OCI-LY7 (cell line): ENCODE measurements at regions not wholly inside any gene's neighbourhood (a gene's known extent, or its start where the extent isn't known, plus 50 kb on each side); places are given as distances from the start of the nearest gene placed in this dataset.
"Not testable (repeated sequence)": the region's sequence is repeated elsewhere in the genome, so short reads cannot be mapped to it uniquely, and the experiment has no call there.

Source experiments
- EZH2phosphoT487 ChIP-seq: fragments of 200-600 bp; sonication (generic); IDR thresholded peaks from 2 replicates; pipeline ENCODE4 v1.6.1; 2018; ENCODE audit warnings: low read depth, borderline replicate concordance, mild to moderate bottlenecking, mixed run types, antibody characterized with exemption, low read length, moderate library complexity, mixed read lengths
- TF ChIP-seq, protein P1 (sequence below): fragments of 200-600 bp; sonication (generic); conservative IDR thresholded peaks from 2 replicates; pipeline ENCODE4 v1.5.1; 2014; ENCODE audit warnings: mild to moderate bottlenecking, antibody characterized with exemption, low read length, moderate library complexity, mixed read lengths

DNA sequence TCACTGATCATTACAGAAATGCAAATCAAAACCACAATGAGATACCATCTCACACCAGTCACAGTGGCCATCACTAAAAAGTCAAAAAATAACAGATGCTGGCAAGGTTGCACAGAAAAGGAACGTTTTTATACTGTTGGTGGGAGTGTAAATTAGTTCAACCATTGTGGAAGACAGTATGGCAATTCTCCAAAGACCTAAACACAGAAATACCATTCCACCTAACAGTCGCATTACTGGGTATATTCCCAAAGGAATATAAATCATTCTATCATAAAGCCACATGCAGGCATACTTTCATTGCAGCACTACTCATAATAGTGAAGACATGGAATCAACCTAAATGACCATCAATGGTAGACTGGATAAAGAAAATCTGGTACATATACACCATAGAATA lies 83.2 kb upstream of the ARID5B start:
- TF ChIP-seq, protein P1, sequence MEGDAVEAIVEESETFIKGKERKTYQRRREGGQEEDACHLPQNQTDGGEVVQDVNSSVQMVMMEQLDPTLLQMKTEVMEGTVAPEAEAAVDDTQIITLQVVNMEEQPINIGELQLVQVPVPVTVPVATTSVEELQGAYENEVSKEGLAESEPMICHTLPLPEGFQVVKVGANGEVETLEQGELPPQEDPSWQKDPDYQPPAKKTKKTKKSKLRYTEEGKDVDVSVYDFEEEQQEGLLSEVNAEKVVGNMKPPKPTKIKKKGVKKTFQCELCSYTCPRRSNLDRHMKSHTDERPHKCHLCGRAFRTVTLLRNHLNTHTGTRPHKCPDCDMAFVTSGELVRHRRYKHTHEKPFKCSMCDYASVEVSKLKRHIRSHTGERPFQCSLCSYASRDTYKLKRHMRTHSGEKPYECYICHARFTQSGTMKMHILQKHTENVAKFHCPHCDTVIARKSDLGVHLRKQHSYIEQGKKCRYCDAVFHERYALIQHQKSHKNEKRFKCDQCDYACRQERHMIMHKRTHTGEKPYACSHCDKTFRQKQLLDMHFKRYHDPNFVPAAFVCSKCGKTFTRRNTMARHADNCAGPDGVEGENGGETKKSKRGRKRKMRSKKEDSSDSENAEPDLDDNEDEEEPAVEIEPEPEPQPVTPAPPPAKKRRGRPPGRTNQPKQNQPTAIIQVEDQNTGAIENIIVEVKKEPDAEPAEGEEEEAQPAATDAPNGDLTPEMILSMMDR, result not testable (repeated sequence)
- TF ChIP-seq EZH2phosphoT487, result not testable (repeated sequence)
